ENCODE measurements at regions not wholly inside any gene's neighbourhood (a gene's known extent, or its start where the extent isn't known, plus 50 kb on each side); places are given as distances from the start of the nearest gene placed in this dataset.

- DNase-seq (ENCODE audit: low read depth in 4 of 4, low spot score in 1 of 4) = no peak
These were observed 1240.9 kb upstream of the LRRTM3 start for GRCh38 chr10:65684896-65685295.

GRCh38 chr10:65701168-65701776 lies 1224.6 kb upstream of the LRRTM3 start:
- no peak for DNase-seq (ENCODE audit: low read depth in 4 of 4, low spot score in 1 of 4)

- DNase-seq (ENCODE audit: low read depth in 4 of 4, low spot score in 1 of 4) = no peak
These were observed 1217.8 kb upstream of the LRRTM3 start for GRCh38 chr10:65708057-65708456.

- DNase-seq (ENCODE audit: low read depth in 4 of 4, low spot score in 1 of 4) = no peak
These were observed 1215.5 kb upstream of the LRRTM3 start for GRCh38 chr10:65710306-65710705.

- no peak for DNase-seq (ENCODE audit: low read depth in 4 of 4, low spot score in 1 of 4)
These were observed 1206.0 kb upstream of the LRRTM3 start for GRCh38 chr10:65719790-65720189.

- DNase-seq (ENCODE audit: low read depth in 4 of 4, low spot score in 1 of 4) = no peak
These were observed 1204.9 kb upstream of the LRRTM3 start for GRCh38 chr10:65720901-65721300.

- no peak for DNase-seq (ENCODE audit: low read depth in 4 of 4, low spot score in 1 of 4)
These were observed 1202.3 kb upstream of the LRRTM3 start for GRCh38 chr10:65723525-65723924.

GRCh38 chr10:65735382-65735781 lies 1190.5 kb upstream of the LRRTM3 start:
- no peak for DNase-seq (ENCODE audit: low read depth in 4 of 4, low spot score in 1 of 4)

GRCh38 chr10:65742906-65743305 lies 1182.9 kb upstream of the LRRTM3 start:
- DNase-seq (ENCODE audit: low read depth in 4 of 4, low spot score in 1 of 4) = no peak

- no peak for DNase-seq (ENCODE audit: low read depth in 4 of 4, low spot score in 1 of 4)
These were observed 1174.6 kb upstream of the LRRTM3 start for GRCh38 chr10:65751218-65751617.

GRCh38 chr10:65751896-65752295 lies 1173.9 kb upstream of the LRRTM3 start:
- no peak for DNase-seq (ENCODE audit: low read depth in 4 of 4, low spot score in 1 of 4)

- DNase-seq (ENCODE audit: low read depth in 4 of 4, low spot score in 1 of 4) = no peak
These were observed 1172.3 kb upstream of the LRRTM3 start for GRCh38 chr10:65753532-65753931.

GRCh38 chr10:65754112-65754511 lies 1171.7 kb upstream of the LRRTM3 start:
- DNase-seq (ENCODE audit: low read depth in 4 of 4, low spot score in 1 of 4) = no peak

GRCh38 chr10:65762311-65762710 lies 1163.5 kb upstream of the LRRTM3 start:
- no peak for DNase-seq (ENCODE audit: low read depth in 4 of 4, low spot score in 1 of 4)

- no peak for DNase-seq (ENCODE audit: low read depth in 4 of 4, low spot score in 1 of 4)
These were observed 1160.8 kb upstream of the LRRTM3 start for GRCh38 chr10:65765006-65765541.

- no peak for DNase-seq (ENCODE audit: low read depth in 4 of 4, low spot score in 1 of 4)
These were observed 1156.0 kb upstream of the LRRTM3 start for GRCh38 chr10:65769828-65770227.

- DNase-seq (ENCODE audit: low read depth in 4 of 4, low spot score in 1 of 4) = no peak
These were observed 1147.1 kb upstream of the LRRTM3 start for GRCh38 chr10:65778753-65779152.

GRCh38 chr10:65779985-65780384 lies 1145.9 kb upstream of the LRRTM3 start:
- DNase-seq (ENCODE audit: low read depth in 4 of 4, low spot score in 1 of 4) = no peak

GRCh38 chr10:65786279-65786678 lies 1139.6 kb upstream of the LRRTM3 start:
- DNase-seq (ENCODE audit: low read depth in 4 of 4, low spot score in 1 of 4) = no peak

GRCh38 chr10:65787571-65787970 lies 1138.3 kb upstream of the LRRTM3 start:
- DNase-seq (ENCODE audit: low read depth in 4 of 4, low spot score in 1 of 4) = no peak

GRCh38 chr10:65788271-65788670 lies 1137.6 kb upstream of the LRRTM3 start:
- DNase-seq (ENCODE audit: low read depth in 4 of 4, low spot score in 1 of 4) = no peak

- no peak for DNase-seq (ENCODE audit: low read depth in 4 of 4, low spot score in 1 of 4)
These were observed 1133.9 kb upstream of the LRRTM3 start for GRCh38 chr10:65791979-65792378.

- no peak for DNase-seq (ENCODE audit: low read depth in 4 of 4, low spot score in 1 of 4)
These were observed 1132.0 kb upstream of the LRRTM3 start for GRCh38 chr10:65793738-65794425.

Measured in stimulated activated CD4-positive, alpha-beta T cell treated with anti-CD3 and anti-CD28 coated beads, Interleukin-1b, Interleukin-23, amount 100 ng/mL, for 24 hours (primary cell).